ENCODE measurements at regions not wholly inside any gene's neighbourhood (a gene's known extent, or its start where the extent isn't known, plus 50 kb on each side); places are given as distances from the start of the nearest gene placed in this dataset.

- in situ Hi-C loops (cut with HindIII; ENCODE audit: low sequenced_read_pairs) = no loop called here
- no peak for DNase-seq (ENCODE audit: low read depth)
- H3K4me3 ChIP-seq (ENCODE audit: low read depth, low read length) = no peak overlapping the region
- no peak for TF ChIP-seq CTCF (IDR thresholded peaks at IDR 0.05; ENCODE audit: low read depth, low read length, missing control alignments)
Observed at GRCh38 chr12:118822512-118822911, 158.8 kb upstream of the SRRM4 start.

GRCh38 chr12:118827047-118827446 lies 154.3 kb upstream of the SRRM4 start:
- in situ Hi-C loops (cut with HindIII; ENCODE audit: low sequenced_read_pairs) = no loop called here
- TF ChIP-seq CTCF (IDR thresholded peaks at IDR 0.05; ENCODE audit: low read depth, low read length, missing control alignments) = no peak
- no peak for DNase-seq (ENCODE audit: low read depth)
- H3K4me3 ChIP-seq (ENCODE audit: low read depth, low read length) = no peak overlapping the region

GRCh38 chr12:118827606-118828005 lies 153.7 kb upstream of the SRRM4 start:
- DNase-seq (ENCODE audit: low read depth) = no peak
- H3K4me3 ChIP-seq (ENCODE audit: low read depth, low read length) = no peak overlapping the region
- TF ChIP-seq CTCF (IDR thresholded peaks at IDR 0.05; ENCODE audit: low read depth, low read length, missing control alignments) = no peak
- in situ Hi-C loops (cut with HindIII; ENCODE audit: low sequenced_read_pairs) = no loop called here

- no peak for TF ChIP-seq CTCF (IDR thresholded peaks at IDR 0.05; ENCODE audit: low read depth, low read length, missing control alignments)
- in situ Hi-C loops (cut with HindIII; ENCODE audit: low sequenced_read_pairs) = no loop called here
- H3K4me3 ChIP-seq (ENCODE audit: low read depth, low read length) = no peak overlapping the region
- DNase-seq (ENCODE audit: low read depth) = no peak
Observed at GRCh38 chr12:118830296-118830695, 151.0 kb upstream of the SRRM4 start.

GRCh38 chr12:118835926-118836325 lies 145.4 kb upstream of the SRRM4 start:
- TF ChIP-seq CTCF (IDR thresholded peaks at IDR 0.05; ENCODE audit: low read depth, low read length, missing control alignments) = no peak
- DNase-seq (ENCODE audit: low read depth) = no peak
- no peak overlapping the region for H3K4me3 ChIP-seq (ENCODE audit: low read depth, low read length)
- in situ Hi-C loops (cut with HindIII; ENCODE audit: low sequenced_read_pairs) = no loop called here

GRCh38 chr12:118840399-118840798 lies 140.9 kb upstream of the SRRM4 start:
- no peak for DNase-seq (ENCODE audit: low read depth)
- in situ Hi-C loops (cut with HindIII; ENCODE audit: low sequenced_read_pairs) = no loop called here
- no peak for TF ChIP-seq CTCF (IDR thresholded peaks at IDR 0.05; ENCODE audit: low read depth, low read length, missing control alignments)
- H3K4me3 ChIP-seq (ENCODE audit: low read depth, low read length) = no peak overlapping the region

GRCh38 chr12:118840878-118841277 lies 140.5 kb upstream of the SRRM4 start:
- H3K4me3 ChIP-seq (ENCODE audit: low read depth, low read length) = no peak overlapping the region
- in situ Hi-C loops (cut with HindIII; ENCODE audit: low sequenced_read_pairs) = no loop called here
- no peak for TF ChIP-seq CTCF (IDR thresholded peaks at IDR 0.05; ENCODE audit: low read depth, low read length, missing control alignments)
- no peak for DNase-seq (ENCODE audit: low read depth)

Data from astrocyte of the cerebellum (primary cell).